ENCODE measurements at regions not wholly inside any gene's neighbourhood (a gene's known extent, or its start where the extent isn't known, plus 50 kb on each side); places are given as distances from the start of the nearest gene placed in this dataset.

DNA sequence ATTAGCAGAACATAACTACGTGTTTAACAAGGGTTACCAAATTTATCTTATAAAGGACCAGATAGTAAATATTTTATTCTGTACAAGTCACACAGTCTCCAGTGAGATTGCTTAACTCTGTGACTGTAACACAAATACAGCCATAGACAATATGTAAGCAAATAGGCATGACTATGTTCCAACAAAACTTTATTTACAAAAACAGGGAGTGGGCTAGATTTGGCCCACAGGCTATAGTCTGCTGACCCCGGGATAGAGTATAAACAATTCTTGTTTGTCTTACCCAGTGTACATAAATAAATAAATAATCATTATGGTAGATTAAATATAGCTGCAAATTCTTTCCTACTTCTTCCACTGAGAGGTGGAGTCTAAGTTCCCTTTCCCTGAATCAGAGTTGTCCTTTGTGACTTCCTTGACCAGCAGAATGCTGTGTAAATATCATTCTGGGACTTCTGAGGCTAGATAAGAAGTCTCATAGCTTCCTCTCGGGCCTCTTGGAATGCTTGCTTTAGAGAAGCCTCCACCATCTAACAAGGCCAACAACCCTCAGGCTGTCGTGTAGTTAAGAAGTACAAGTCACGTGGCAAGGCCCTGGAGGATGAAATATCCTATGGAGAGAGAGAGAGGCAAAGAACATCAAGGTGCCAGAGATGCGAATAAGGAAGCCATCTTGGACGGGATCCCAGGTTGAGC, 59.1 kb upstream of the TMEM244 start:
- DNase-seq (ENCODE audit: low spot score) = no peak

DNA sequence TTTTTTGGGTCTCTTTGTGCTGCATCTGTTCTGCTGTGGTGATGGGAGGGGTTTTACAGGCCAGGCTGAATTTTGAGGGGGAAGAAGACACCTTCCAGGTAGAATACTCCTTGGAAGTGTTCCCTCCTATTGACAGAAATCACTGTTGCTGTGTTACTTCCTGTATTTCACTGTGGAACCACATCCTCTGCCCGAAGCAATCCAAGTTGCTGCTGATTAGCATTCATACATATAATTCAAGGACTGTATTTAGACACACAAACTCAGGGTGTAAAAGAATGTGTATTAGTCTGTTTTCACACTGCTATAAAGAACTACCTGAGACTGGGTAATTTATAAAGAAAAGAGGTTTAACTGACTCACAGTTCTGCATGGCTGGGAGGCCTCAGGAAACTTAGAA, 50.6 kb upstream of the TMEM244 start:
- no peak for DNase-seq (ENCODE audit: low spot score)

All from pons (tissue), 1 donor.